GM12864 (cell line): ENCODE measurements at regions not wholly inside any gene's neighbourhood (a gene's known extent, or its start where the extent isn't known, plus 50 kb on each side); places are given as distances from the start of the nearest gene placed in this dataset.

ENCODE experiments used
- DNase-seq: peaks from one replicate; pipeline ENCODE4 v3.0.0-alpha.2; 2011; ENCODE audit warnings: low read depth
- H3K4me3 ChIP-seq: 2 replicates; pipeline ENCODE4 v1.5.1; 2011; ENCODE audit warnings: mild to moderate bottlenecking, low read depth, low read length, control low read depth
- CTCF ChIP-seq: IDR thresholded peaks from 2 replicates; pipeline ENCODE4 v1.5.1; 2011; ENCODE audit warnings: low read depth, mild to moderate bottlenecking, moderate library complexity, low read length, control low read depth, inconsistent platforms; ENCODE audit errors: missing control alignments

DNA sequence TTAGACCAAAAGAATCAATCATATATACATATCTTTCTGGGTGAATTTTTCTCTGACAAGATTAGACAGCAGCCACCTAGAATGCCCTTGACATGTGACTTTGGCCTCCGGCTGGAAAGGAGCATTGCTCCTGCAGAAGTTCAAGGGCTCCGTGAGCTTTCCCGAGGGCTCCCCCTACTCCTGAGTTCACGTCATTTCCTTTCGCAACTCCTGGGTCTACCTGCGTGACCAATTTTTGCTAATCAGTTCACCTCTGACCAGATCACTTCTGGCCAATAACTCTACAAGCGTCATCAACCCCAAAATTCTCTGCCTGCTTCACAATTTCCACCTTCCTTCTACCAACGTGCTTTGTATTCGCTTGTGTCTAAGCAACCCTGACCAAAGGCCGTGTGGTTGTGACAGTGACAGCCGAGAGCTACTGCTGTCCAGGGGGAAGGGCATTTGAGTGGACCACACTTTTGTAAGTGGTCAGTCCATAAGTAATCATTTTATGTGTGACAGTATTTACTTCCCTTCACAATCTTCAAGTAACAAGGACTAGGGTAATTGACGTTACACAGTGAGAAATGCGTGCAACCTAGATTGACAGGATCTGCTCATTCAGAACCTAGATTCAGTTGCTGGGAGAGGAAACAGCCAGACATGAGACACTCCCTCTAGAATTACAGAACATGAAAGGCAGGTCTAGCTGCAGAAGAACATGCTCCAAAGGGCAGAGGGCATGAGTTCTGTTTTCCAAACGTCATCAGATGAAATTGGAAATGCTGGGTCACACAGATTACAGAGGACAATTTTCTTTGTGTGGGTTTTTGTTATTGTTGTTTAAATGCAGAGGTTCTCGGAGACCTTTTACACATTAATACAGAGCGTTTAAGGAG is 145.9 kb upstream of the SPACA7 start:
- no peak for DNase-seq
- H3K4me3 ChIP-seq, result no peak overlapping the region
- TF ChIP-seq CTCF, result no peak

- TF ChIP-seq CTCF, result no peak
- no peak overlapping the region for H3K4me3 ChIP-seq
- DNase-seq, result no peak
These were observed 144.6 kb upstream of the SPACA7 start for GRCh38 chr13:112231451-112232083.

- TF ChIP-seq CTCF, result no peak
- DNase-seq, result no peak
- no peak overlapping the region for H3K4me3 ChIP-seq
These were observed 142.9 kb upstream of the SPACA7 start for GRCh38 chr13:112233256-112233655.

DNA sequence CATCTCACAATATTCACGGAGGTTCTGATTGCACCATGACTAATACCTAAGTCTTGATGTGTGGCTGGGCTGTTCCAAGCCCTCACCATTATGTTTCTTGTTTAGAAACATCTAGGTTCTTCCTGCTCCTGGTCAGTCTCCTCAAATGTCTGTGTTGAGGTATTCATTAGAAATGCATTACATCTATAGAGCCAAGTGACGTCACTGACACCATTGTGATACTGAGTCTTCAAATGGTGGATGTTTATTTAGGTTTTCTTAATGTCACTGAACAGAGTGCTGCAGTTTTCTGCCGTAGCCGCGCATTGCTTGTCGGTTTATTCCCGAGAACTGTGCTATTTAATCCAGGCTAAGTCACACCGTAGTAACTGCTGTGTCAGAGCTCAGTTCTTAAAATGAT is 142.4 kb upstream of the SPACA7 start:
- DNase-seq, result no peak
- no peak for TF ChIP-seq CTCF
- no peak overlapping the region for H3K4me3 ChIP-seq

- TF ChIP-seq CTCF, result no peak
These were observed 141.9 kb upstream of the SPACA7 start for GRCh38 chr13:112234131-112234875.

DNA sequence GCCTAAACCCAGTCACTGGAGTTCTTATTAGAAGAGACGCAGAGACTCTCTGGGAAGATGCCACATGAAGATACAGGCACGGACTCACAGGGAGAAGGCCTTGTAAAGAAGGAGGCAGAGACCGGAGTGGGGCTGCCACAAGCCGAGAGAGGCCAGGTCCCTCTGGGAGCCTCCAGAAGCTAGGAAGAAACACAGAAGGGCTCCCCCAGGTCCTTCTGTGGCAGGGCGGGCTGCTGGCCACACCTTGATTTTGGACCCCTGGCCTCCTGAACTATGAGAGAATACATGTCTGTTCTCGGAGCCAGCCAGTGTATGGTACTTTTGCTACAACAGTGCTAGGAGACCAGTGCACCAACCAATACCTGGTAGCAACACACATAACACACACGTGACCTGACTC is 140.1 kb upstream of the SPACA7 start:
- no peak for TF ChIP-seq CTCF
- H3K4me3 ChIP-seq, result no peak overlapping the region
- DNase-seq, result no peak

More at GRCh38 chr13:112234131-112234875, 141.9 kb upstream of the SPACA7 start:
- DNase-seq, result no peak
- no peak overlapping the region for H3K4me3 ChIP-seq
